K562 (cell line): ENCODE measurements at regions not wholly inside any gene's neighbourhood (a gene's known extent, or its start where the extent isn't known, plus 50 kb on each side); places are given as distances from the start of the nearest gene placed in this dataset.

Source experiments
- ATF1 ChIP-seq, 2 experiments: fragments of 450-650 bp in 1 of 2; IDR thresholded peaks; 2 replicates each; pipeline ENCODE4 v1.6.1; 2016; ENCODE audit warnings: missing compliant biosample characterization in 1 of 2, missing genetic modification characterization in 1 of 2
- ATF7 ChIP-seq: fragments of 450-650 bp; IDR thresholded peaks from 2 replicates; pipeline ENCODE4 v1.7.1; 2014; ENCODE audit warnings: mild to moderate bottlenecking, moderate library complexity
- HINFP ChIP-seq: fragments of 450-650 bp; conservative IDR thresholded peaks from 2 replicates; pipeline ENCODE4 v1.6.1; 2016; ENCODE audit warnings: missing genetic modification characterization, low read depth, mild to moderate bottlenecking, control low read depth, missing compliant biosample characterization
- YY1 ChIP-seq, 3 experiments: IDR thresholded peaks; 2 replicates each; pipeline ENCODE4 v1.6.1; 2011; ENCODE audit warnings: low read length in 2 of 3, mild to moderate bottlenecking in 2 of 3, moderate library complexity in 2 of 3, borderline replicate concordance in 1 of 3, control low read depth in 1 of 3, low read depth in 1 of 3; ENCODE audit not compliant: insufficient read depth in 3 of 3, insufficient replicate concordance in 2 of 3, control insufficient read depth in 1 of 3, insufficient read length in 1 of 3; ENCODE audit errors: extremely low read depth in 1 of 3
- ZBTB40 ChIP-seq, 2 experiments: fragments of 450-650 bp in 1 of 2; sonication (generic) in 1 of 2; formaldehyde crosslinking in 1 of 2; IDR thresholded peaks; 2 replicates each; pipeline versions ENCODE4 v1.7.1 to v1.9.0; 2016 to 2022; ENCODE audit warnings: inconsistent platforms in 1 of 2, mild to moderate bottlenecking in 1 of 2, missing genetic modification reagents in 1 of 2
- ZNF184 ChIP-seq: sonication (generic); formaldehyde crosslinking; IDR thresholded peaks from 2 replicates; pipeline ENCODE4 v1.5.0; 2020; ENCODE audit warnings: missing genetic modification reagents
- ZNF407 ChIP-seq: fragments of 450-650 bp; IDR thresholded peaks from 2 replicates; pipeline ENCODE4 v1.6.1; 2016; ENCODE audit warnings: low read depth

- TF ChIP-seq ZBTB40 (IDR thresholded peaks at IDR 0.05) (no peak), ZBTB40 (CRISPR knock-in tag; IDR thresholded peaks at IDR 0.05) (no peak), ZNF407 (no peak), ATF7 (no peak), HINFP (tag) (no peak), ATF1 (CRISPR knock-in tag; IDR thresholded peaks at IDR 0.05) (no peak), ATF1 (tag; IDR thresholded peaks at IDR 0.05) (no peak), ZNF184 (CRISPR knock-in tag) (no peak), YY1 (IDR thresholded peaks at IDR 0.05; ENCODE audit: borderline replicate concordance in 1 of 3, control insufficient read depth in 1 of 3, extremely low read depth in 1 of 3, insufficient read depth in 3 of 3, insufficient read length in 1 of 3, insufficient replicate concordance in 2 of 3, low read depth in 1 of 3, low read length in 2 of 3) (no peak)
These were observed 159.5 kb upstream of the TMCO5A start (continued) for GRCh38 chr15:37774961-37775360.
